ENCODE measurements at regions not wholly inside any gene's neighbourhood (a gene's known extent, or its start where the extent isn't known, plus 50 kb on each side); places are given as distances from the start of the nearest gene placed in this dataset.

DNA sequence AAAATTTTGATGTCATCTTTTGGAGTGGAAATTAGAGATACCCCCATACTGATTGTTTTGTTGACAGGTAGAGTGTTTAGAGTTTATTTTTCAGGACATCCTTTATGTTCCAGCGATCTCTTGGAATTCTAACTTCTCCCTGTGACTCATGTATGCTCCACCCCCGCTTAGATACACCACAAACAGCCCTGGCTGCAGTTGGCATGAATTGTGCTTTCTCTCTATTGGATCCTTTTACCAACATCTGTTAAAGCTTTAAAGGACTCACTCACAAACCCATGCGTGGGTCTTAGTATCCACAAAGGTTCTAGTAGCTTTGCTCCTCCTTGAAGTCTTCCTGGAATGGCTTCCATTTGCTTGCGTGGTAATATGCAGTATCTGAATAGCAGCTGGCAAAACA is 409.5 kb upstream of the POU3F3 start:
- TF ChIP-seq ZBTB1 (tag by site-specific recombination; IDR thresholded peaks at IDR 0.05) (no peak), ZNF670 (tag by site-specific recombination; IDR thresholded peaks at IDR 0.05; ENCODE audit: low read depth) (no peak), ZNF138 (tag by site-specific recombination; IDR thresholded peaks at IDR 0.05; ENCODE audit: borderline replicate concordance) (no peak), ZBTB17 (tag by site-specific recombination; IDR thresholded peaks at IDR 0.05) (no peak), ZNF311 (tag by site-specific recombination; IDR thresholded peaks at IDR 0.05; ENCODE audit: borderline replicate concordance) (no peak), PRDM1 (tag by site-specific recombination; IDR thresholded peaks at IDR 0.05) (no peak), ZNF664 (tag by site-specific recombination; IDR thresholded peaks at IDR 0.05) (no peak)
- TF ChIP-seq, protein P1, sequence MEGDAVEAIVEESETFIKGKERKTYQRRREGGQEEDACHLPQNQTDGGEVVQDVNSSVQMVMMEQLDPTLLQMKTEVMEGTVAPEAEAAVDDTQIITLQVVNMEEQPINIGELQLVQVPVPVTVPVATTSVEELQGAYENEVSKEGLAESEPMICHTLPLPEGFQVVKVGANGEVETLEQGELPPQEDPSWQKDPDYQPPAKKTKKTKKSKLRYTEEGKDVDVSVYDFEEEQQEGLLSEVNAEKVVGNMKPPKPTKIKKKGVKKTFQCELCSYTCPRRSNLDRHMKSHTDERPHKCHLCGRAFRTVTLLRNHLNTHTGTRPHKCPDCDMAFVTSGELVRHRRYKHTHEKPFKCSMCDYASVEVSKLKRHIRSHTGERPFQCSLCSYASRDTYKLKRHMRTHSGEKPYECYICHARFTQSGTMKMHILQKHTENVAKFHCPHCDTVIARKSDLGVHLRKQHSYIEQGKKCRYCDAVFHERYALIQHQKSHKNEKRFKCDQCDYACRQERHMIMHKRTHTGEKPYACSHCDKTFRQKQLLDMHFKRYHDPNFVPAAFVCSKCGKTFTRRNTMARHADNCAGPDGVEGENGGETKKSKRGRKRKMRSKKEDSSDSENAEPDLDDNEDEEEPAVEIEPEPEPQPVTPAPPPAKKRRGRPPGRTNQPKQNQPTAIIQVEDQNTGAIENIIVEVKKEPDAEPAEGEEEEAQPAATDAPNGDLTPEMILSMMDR (tag by site-specific recombination; IDR thresholded peaks at IDR 0.05): no peak
- TF ChIP-seq, protein P2, sequence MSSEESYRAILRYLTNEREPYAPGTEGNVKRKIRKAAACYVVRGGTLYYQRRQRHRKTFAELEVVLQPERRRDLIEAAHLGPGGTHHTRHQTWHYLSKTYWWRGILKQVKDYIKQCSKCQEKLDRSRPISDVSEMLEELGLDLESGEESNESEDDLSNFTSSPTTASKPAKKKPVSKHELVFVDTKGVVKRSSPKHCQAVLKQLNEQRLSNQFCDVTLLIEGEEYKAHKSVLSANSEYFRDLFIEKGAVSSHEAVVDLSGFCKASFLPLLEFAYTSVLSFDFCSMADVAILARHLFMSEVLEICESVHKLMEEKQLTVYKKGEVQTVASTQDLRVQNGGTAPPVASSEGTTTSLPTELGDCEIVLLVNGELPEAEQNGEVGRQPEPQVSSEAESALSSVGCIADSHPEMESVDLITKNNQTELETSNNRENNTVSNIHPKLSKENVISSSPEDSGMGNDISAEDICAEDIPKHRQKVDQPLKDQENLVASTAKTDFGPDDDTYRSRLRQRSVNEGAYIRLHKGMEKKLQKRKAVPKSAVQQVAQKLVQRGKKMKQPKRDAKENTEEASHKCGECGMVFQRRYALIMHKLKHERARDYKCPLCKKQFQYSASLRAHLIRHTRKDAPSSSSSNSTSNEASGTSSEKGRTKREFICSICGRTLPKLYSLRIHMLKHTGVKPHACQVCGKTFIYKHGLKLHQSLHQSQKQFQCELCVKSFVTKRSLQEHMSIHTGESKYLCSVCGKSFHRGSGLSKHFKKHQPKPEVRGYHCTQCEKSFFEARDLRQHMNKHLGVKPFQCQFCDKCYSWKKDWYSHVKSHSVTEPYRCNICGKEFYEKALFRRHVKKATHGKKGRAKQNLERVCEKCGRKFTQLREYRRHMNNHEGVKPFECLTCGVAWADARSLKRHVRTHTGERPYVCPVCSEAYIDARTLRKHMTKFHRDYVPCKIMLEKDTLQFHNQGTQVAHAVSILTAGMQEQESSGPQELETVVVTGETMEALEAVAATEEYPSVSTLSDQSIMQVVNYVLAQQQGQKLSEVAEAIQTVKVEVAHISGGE (tag by site-specific recombination; conservative IDR thresholded peaks at IDR 0.05; ENCODE audit: low read depth): no peak
- TF ChIP-seq, protein P3, sequence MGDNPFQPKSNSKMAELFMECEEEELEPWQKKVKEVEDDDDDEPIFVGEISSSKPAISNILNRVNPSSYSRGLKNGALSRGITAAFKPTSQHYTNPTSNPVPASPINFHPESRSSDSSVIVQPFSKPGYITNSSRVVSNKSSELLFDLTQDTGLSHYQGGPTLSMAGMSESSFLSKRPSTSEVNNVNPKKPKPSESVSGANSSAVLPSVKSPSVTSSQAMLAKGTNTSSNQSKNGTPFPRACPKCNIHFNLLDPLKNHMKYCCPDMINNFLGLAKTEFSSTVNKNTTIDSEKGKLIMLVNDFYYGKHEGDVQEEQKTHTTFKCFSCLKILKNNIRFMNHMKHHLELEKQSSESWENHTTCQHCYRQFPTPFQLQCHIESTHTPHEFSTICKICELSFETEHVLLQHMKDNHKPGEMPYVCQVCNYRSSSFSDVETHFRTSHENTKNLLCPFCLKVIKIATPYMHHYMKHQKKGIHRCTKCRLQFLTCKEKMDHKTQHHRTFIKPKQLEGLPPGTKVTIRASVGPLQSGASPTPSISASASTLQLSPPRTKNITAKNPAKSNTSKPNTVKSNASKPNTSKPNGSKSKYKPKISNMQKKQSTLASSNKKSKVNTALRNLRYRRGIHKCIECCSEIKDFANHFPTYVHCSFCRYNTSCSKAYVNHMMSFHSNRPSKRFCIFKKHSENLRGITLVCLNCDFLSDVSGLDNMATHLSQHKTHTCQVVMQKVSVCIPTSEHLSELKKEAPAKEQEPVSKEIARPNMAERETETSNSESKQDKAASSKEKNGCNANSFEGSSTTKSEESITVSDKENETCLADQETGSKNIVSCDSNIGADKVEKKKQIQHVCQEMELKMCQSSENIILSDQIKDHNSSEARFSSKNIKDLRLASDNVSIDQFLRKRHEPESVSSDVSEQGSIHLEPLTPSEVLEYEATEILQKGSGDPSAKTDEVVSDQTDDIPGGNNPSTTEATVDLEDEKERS (tag by site-specific recombination; IDR thresholded peaks at IDR 0.05): no peak
